K562 (cell line): ENCODE measurements at regions not wholly inside any gene's neighbourhood (a gene's known extent, or its start where the extent isn't known, plus 50 kb on each side); places are given as distances from the start of the nearest gene placed in this dataset.

ENCODE experiments used
- ATAC-seq: fragments of 200-7000 bp; cut with Tn5 transposase; 3 replicates; pipeline ENCODE4 v1.9.1; 2020; ENCODE audit warnings: moderate library complexity
- BruUV-seq: library from RNA; stranded (reverse); fragments of 400-500 nt; replicated peaks from 2 replicates; lab custom pipeline; 2021; lab: Mats Ljungman, UMichigan
- CTCF ChIA-PET: fragments of 300-600 bp; formaldehyde crosslinking; extraction: SDS; loops from one replicate; lab custom pipeline; 2021; ENCODE audit warnings: low intra/inter-chr PET ratio; lab: Yijun Ruan, JAX
- POLR2A ChIA-PET: fragments of 300-600, 350-650 bp; sonication (Branson Sonifier 250); formaldehyde crosslinking; extraction: SDS; loops from one replicate; lab custom pipeline; 2021; ENCODE audit warnings: antibody characterized with exemption, inconsistent platforms; lab: Yijun Ruan, JAX
- DNase-seq, 4 experiments: peaks; one replicate each; pipeline versions ENCODE4 v3.0.0 to v3.0.0-alpha.2; 2011 to 2018; ENCODE audit warnings: low spot score in 3 of 4, mixed read lengths in 3 of 4; ENCODE audit errors: extremely low read depth in 1 of 4
- FAIRE-seq: peaks from 2 replicates; lab custom pipeline; 2011; peaks lifted over from hg19 to GRCh38; lab: Jason Lieb, UNC
- H2AFZ ChIP-seq: 2 replicates; pipeline ENCODE4 v1.6.0; 2011; ENCODE audit warnings: low read depth, low read length, control low read depth, inconsistent platforms
- H3K27ac ChIP-seq: fragments of 200-600 bp; 3 replicates; pipeline ENCODE4 v1.8.0; 2011; ENCODE audit warnings: low read depth, mild to moderate bottlenecking, control low read depth, inconsistent platforms, low read length, moderate library complexity, mixed read lengths; ENCODE audit errors: extremely low read depth
- H3K27me3 ChIP-seq, 2 experiments: fragments of 300-600 bp in 1 of 2; 2 replicates in 1 of 2; 3 replicates in 1 of 2; pipeline versions ENCODE4 v1.6.0 to v1.8.0; 2011; ENCODE audit warnings: inconsistent platforms in 2 of 2, low read length in 2 of 2, mild to moderate bottlenecking in 1 of 2, mixed read lengths in 1 of 2, moderate library complexity in 1 of 2; ENCODE audit not compliant: control insufficient read depth in 2 of 2, insufficient read depth in 2 of 2
- H3K36me3 ChIP-seq: fragments of 300-600 bp; 3 replicates; pipeline ENCODE4 v1.8.0; 2011; ENCODE audit warnings: mild to moderate bottlenecking, low read length, inconsistent platforms; ENCODE audit not compliant: control insufficient read depth, insufficient read depth
- H3K4me1 ChIP-seq, 2 experiments: fragments of 200-600 bp in 1 of 2; replicated peaks in 1 of 2; 2 replicates in 1 of 2; 3 replicates in 1 of 2; pipeline versions ENCODE4 v1.5.1 to v1.8.0; 2011; ENCODE audit warnings: inconsistent platforms in 2 of 2, low read length in 2 of 2, mild to moderate bottlenecking in 1 of 2, mixed read lengths in 1 of 2, moderate library complexity in 1 of 2; ENCODE audit not compliant: control insufficient read depth in 2 of 2, insufficient read depth in 2 of 2
- H3K4me2 ChIP-seq: 2 replicates; pipeline ENCODE4 v1.6.1; 2011; ENCODE audit warnings: low read length, control low read depth, inconsistent platforms, mixed read lengths; ENCODE audit not compliant: insufficient read depth
- H3K4me3 ChIP-seq: fragments of 200-600 bp; sonication (generic), shearing (Covaris generic); 2 replicates; pipeline ENCODE4 v1.5.1; 2016; ENCODE audit warnings: control low read depth, inconsistent platforms
- H3K79me2 ChIP-seq: fragments of 200-600 bp; 3 replicates; pipeline ENCODE4 v1.8.0; 2011; ENCODE audit warnings: low read length, inconsistent platforms; ENCODE audit not compliant: control insufficient read depth, insufficient read depth
- H3K9ac ChIP-seq, 2 experiments: 2 replicates each; pipeline versions ENCODE4 v1.6.0 to v1.6.1; 2011; ENCODE audit warnings: low read depth in 2 of 2, low read length in 2 of 2, control low read depth in 1 of 2, inconsistent platforms in 1 of 2, mild to moderate bottlenecking in 1 of 2, mixed read lengths in 1 of 2; ENCODE audit not compliant: insufficient read depth in 1 of 2
- H3K9me1 ChIP-seq: one replicate; pipeline ENCODE4 v1.6.0; 2011; ENCODE audit warnings: inconsistent platforms, mild to moderate bottlenecking, low read length, moderate library complexity; ENCODE audit not compliant: control insufficient read depth, insufficient read depth
- H3K9me3 ChIP-seq: replicated peaks from 2 replicates; pipeline ENCODE4 v1.5.1; 2011; ENCODE audit warnings: low read depth, low read length, inconsistent platforms; ENCODE audit not compliant: control insufficient read depth, insufficient read depth
- H4K20me1 ChIP-seq: replicated peaks from 2 replicates; pipeline ENCODE4 v1.6.1; 2011; ENCODE audit warnings: low read length, inconsistent platforms, mixed read lengths; ENCODE audit not compliant: control insufficient read depth, insufficient read depth
- CBFA2T2 ChIP-seq: fragments of 450-650 bp; conservative IDR thresholded peaks from 2 replicates; pipeline ENCODE4 v1.6.1; 2017; ENCODE audit warnings: mild to moderate bottlenecking
- CEBPB ChIP-seq: fragments of 450-650 bp; IDR thresholded peaks from 2 replicates; pipeline ENCODE4 v1.6.1; 2016; ENCODE audit warnings: missing genetic modification characterization, missing compliant biosample characterization
- CEBPG ChIP-seq, 3 experiments: fragments of 200-800 bp in 1 of 3; sonication (Bioruptor generic) in 1 of 3; sonication (generic) in 1 of 3; formaldehyde crosslinking in 1 of 3; IDR thresholded peaks in 2 of 3; conservative IDR thresholded peaks in 1 of 3; 2 replicates each; pipeline versions ENCODE4 v1.6.1 to v1.8.0; 2016 to 2022; ENCODE audit warnings: missing compliant biosample characterization in 2 of 3, missing genetic modification characterization in 2 of 3, mild to moderate bottlenecking in 1 of 3, missing genetic modification reagents in 1 of 3
- CHD1 ChIP-seq: fragments of 200-600 bp; sonication (generic); IDR thresholded peaks from one replicate; pipeline ENCODE4 v1.6.1; 2012; ENCODE audit warnings: mild to moderate bottlenecking, moderate library complexity, low read length, inconsistent platforms
- POLR2H ChIP-seq: IDR thresholded peaks from 2 replicates; pipeline ENCODE4 v1.6.1; 2016; ENCODE audit warnings: missing genetic modification characterization, low read depth, mild to moderate bottlenecking, control low read depth, missing compliant biosample characterization, moderate library complexity
- RAD21 ChIP-seq, 2 experiments: fragments of 250-450 bp in 1 of 2; fragments of 450-650 bp in 1 of 2; sonication (Bioruptor Pico) in 1 of 2; formaldehyde crosslinking in 1 of 2; IDR thresholded peaks in 1 of 2; conservative IDR thresholded peaks in 1 of 2; 2 replicates each; pipeline versions ENCODE4 v1.4.0 to v1.8.0; 2020 to 2022; ENCODE audit warnings: mild to moderate bottlenecking in 2 of 2, moderate library complexity in 1 of 2
- THRA ChIP-seq: fragments of 450-650 bp; IDR thresholded peaks from 2 replicates; pipeline ENCODE4 v1.6.1; 2017; ENCODE audit warnings: mild to moderate bottlenecking, moderate library complexity
- ZBTB5 ChIP-seq: fragments of 450-650 bp; IDR thresholded peaks from 2 replicates; pipeline ENCODE4 v1.6.1; 2017; ENCODE audit warnings: antibody characterized with exemption
- ZNF830 ChIP-seq: fragments of 250-450 bp; sonication (Bioruptor Pico); IDR thresholded peaks from 2 replicates; pipeline ENCODE4 v1.5.0; 2021; ENCODE audit warnings: mild to moderate bottlenecking
- WGBS: fragments of 100-300 bp; shearing (Covaris generic); methylation state at CpG from one replicate; pipeline ENCODE4 v1.1.6; 2016; ENCODE audit warnings: low coverage, mixed read lengths; ENCODE audit not compliant: insufficient coverage; ENCODE audit errors: missing lambda C conversion rate; 5-methylcytosine and 5-hydroxymethylcytosine counted together
- in situ Hi-C: fragments of 300-500 bp; cut with MboI; formaldehyde crosslinking; loops from 4 replicates; pipeline ENCODE4 v1.15.0; 2018; ENCODE audit warnings: inconsistent platforms, mixed read lengths
- intact Hi-C: fragments of 100-400 bp; cut with micrococcal nuclease; formaldehyde crosslinking; loops from 2 replicates; pipeline ENCODE4 v1.14.2; 2022

- TF ChIP-seq CHD1 (no peak), THRA (no peak), ZBTB5 (no peak), RAD21 (CRISPR knock-in tag; conservative IDR thresholded peaks at IDR 0.05 in 1 of 2, IDR thresholded peaks at IDR 0.05 in 1 of 2) (peak; percentile 23 to 49; a peak in 2 of 4 replicates), CEBPB (tag) (no peak)
Observed at GRCh38 chr13:59318320-59318930, 845.3 kb downstream of the DIAPH3 start (continued).

GRCh38 chr13:59319276-59319675 is 844.5 kb downstream of the DIAPH3 start:
- CTCF ChIA-PET = no interaction called here
- no peak for TF ChIP-seq CEBPG (CRISPR knock-in tag; IDR thresholded peaks at IDR 0.05)
- peak in 1 of 2 experiments; percentile 35; a peak in 1 of 4 replicates for TF ChIP-seq CEBPG (tag; conservative IDR thresholded peaks at IDR 0.05 in 1 of 2, IDR thresholded peaks at IDR 0.05 in 1 of 2)
- TF ChIP-seq POLR2H (tag) = no peak
- TF ChIP-seq ZNF830 (CRISPR knock-in tag) = no peak
- no peak for TF ChIP-seq CBFA2T2
- TF ChIP-seq CEBPB (tag) = 0 out of 2 replicates have a peak, but pooled peaks have one; percentile 12
- TF ChIP-seq, all 486 proteins: peak for 2
- in situ Hi-C loops (no loop called here), intact Hi-C loops (no loop called here)
- POLR2A ChIA-PET = no interaction called here
- Histone ChIP-seq H4K20me1 (no peaks in the 10 kb centered on the region), H3K4me3 (no peak overlapping the region), H3K27ac (no peak overlapping the region), H2AFZ (no peak overlapping the region), H3K27me3 (no peaks in the 10 kb centered on the region), H3K9me1 (no peaks in the 10 kb centered on the region), H3K36me3 (no peaks in the 10 kb centered on the region), H3K9me3 (no peaks in the 10 kb centered on the region), H3K4me2 (no peak overlapping the region), H3K9ac (no peak overlapping the region), H3K4me1 (no peaks in the 10 kb centered on the region), H3K79me2 (no peaks in the 10 kb centered on the region)
- ATAC-seq = no peak
- 0% methylated on average over 3 of the region's 3 CpGs for WGBS
- DNase-seq = no peak
- BruUV-seq = no TSS peak
- no peak for FAIRE-seq
